Ascending aorta (tissue), 2 donors: ENCODE measurements at regions not wholly inside any gene's neighbourhood (a gene's known extent, or its start where the extent isn't known, plus 50 kb on each side); places are given as distances from the start of the nearest gene placed in this dataset.

Experiments
- DNase-seq, 2 donors: peaks; one replicate each; pipeline ENCODE4 v3.0.0-alpha.2; 2019; ENCODE audit warnings: low spot score in 2 of 2
- H3K27ac ChIP-seq, 2 donors: fragments of 200-600 bp; sonication (generic); one replicate each; pipeline ENCODE4 v1.5.1; 2016 to 2017; ENCODE audit warnings: mild to moderate bottlenecking in 1 of 2
- H3K27me3 ChIP-seq: fragments of 200-600 bp; sonication (generic); one replicate; pipeline ENCODE4 v1.5.1; 2017
- H3K36me3 ChIP-seq, 2 donors: fragments of 200-600 bp; sonication (generic); one replicate each; pipeline ENCODE4 v1.5.1; 2016
- H3K4me1 ChIP-seq, 2 donors: fragments of 200-600 bp; sonication (generic); one replicate each; pipeline ENCODE4 v1.5.1; 2016 to 2017; ENCODE audit warnings: mild to moderate bottlenecking in 1 of 2
- H3K4me3 ChIP-seq, 2 donors: fragments of 200-600 bp; sonication (generic); one replicate each; pipeline ENCODE4 v1.5.1; 2016 to 2017; ENCODE audit warnings: mild to moderate bottlenecking in 1 of 2
- H3K9me3 ChIP-seq, 2 donors: fragments of 200-600 bp; sonication (generic); one replicate each; pipeline ENCODE4 v1.5.1; 2016
- CTCF ChIP-seq, 3 experiments: fragments of 200-600 bp in 2 of 3; fragments of 450-650 bp in 1 of 3; sonication (generic) in 2 of 3; IDR thresholded peaks; one replicate each; pipeline ENCODE4 v1.5.1; 2016 to 2019; ENCODE audit warnings: antibody characterized with exemption in 3 of 3, mild to moderate bottlenecking in 1 of 3, moderate library complexity in 1 of 3
- intact Hi-C: fragments of 100-400 bp; cut with DNase I; formaldehyde crosslinking; loops from one replicate; pipeline ENCODE4 v1.15.1; 2023

GRCh38 chr12:111048991-111049390 lies 128.6 kb upstream of the MYL2 start:
- no peaks in the 10 kb centered on the region for H3K9me3 ChIP-seq
- intact Hi-C loops = no loop called here
- H3K27ac ChIP-seq = no peak overlapping the region
- H3K4me1 ChIP-seq = no peaks in the 10 kb centered on the region
- DNase-seq = no peak
- no peak for TF ChIP-seq CTCF (IDR thresholded peaks at IDR 0.05)
- no peaks in the 10 kb centered on the region for H3K36me3 ChIP-seq
- no peak overlapping the region for H3K4me3 ChIP-seq
- H3K27me3 ChIP-seq = no peaks in the 10 kb centered on the region

GRCh38 chr12:111046896-111047295 lies 126.5 kb upstream of the MYL2 start:
- H3K36me3 ChIP-seq = no peaks in the 10 kb centered on the region
- DNase-seq = no peak
- H3K27me3 ChIP-seq = no peaks in the 10 kb centered on the region
- H3K4me1 ChIP-seq = no peaks in the 10 kb centered on the region
- no peak overlapping the region for H3K4me3 ChIP-seq
- H3K27ac ChIP-seq = no peak overlapping the region
- H3K9me3 ChIP-seq = no peaks in the 10 kb centered on the region
- intact Hi-C loops = no loop called here
- TF ChIP-seq CTCF (IDR thresholded peaks at IDR 0.05) = no peak

GRCh38 chr12:111045941-111046340 lies 125.6 kb upstream of the MYL2 start:
- Histone ChIP-seq H3K27me3 (no peaks in the 10 kb centered on the region), H3K9me3 (no peaks in the 10 kb centered on the region), H3K4me1 (no peaks in the 10 kb centered on the region), H3K27ac (no peak overlapping the region), H3K4me3 (no peak overlapping the region), H3K36me3 (no peaks in the 10 kb centered on the region)
- intact Hi-C loops = no loop called here
- DNase-seq = no peak
- TF ChIP-seq CTCF (IDR thresholded peaks at IDR 0.05) = no peak

GRCh38 chr12:111041091-111041490 lies 120.7 kb upstream of the MYL2 start:
- no peaks in the 10 kb centered on the region for H3K36me3 ChIP-seq
- TF ChIP-seq CTCF (IDR thresholded peaks at IDR 0.05) = no peak
- no peak overlapping the region for H3K4me3 ChIP-seq
- no peaks in the 10 kb centered on the region for H3K4me1 ChIP-seq
- H3K27ac ChIP-seq = no peak overlapping the region
- intact Hi-C loops = no loop called here
- no peaks in the 10 kb centered on the region for H3K27me3 ChIP-seq
- H3K9me3 ChIP-seq = no peaks in the 10 kb centered on the region
- no peak for DNase-seq

DNA sequence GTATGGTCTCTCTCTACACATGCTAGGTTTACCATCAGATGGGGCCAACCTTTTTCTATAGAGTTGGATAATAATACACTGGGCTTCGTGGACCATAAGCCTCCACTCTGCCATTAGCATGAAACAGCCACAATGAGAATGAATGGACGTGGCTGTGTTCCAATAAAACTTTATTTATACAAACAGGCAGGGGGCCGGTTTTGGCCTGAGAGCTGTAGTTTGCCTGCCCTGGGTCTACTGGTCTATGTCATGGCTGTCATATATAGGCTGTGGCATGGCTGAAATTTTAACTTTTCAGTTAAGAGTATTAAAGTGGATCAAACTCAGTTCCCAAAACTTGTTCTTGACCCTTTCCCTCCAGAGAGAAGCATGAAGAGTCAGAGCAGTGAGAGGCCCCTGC lies 120.3 kb upstream of the MYL2 start:
- no peak for TF ChIP-seq CTCF (IDR thresholded peaks at IDR 0.05)
- intact Hi-C loops = no loop called here
- no peaks in the 10 kb centered on the region for H3K36me3 ChIP-seq
- H3K27me3 ChIP-seq = no peaks in the 10 kb centered on the region
- H3K4me3 ChIP-seq = no peak overlapping the region
- no peaks in the 10 kb centered on the region for H3K9me3 ChIP-seq
- no peak for DNase-seq
- H3K4me1 ChIP-seq = no peaks in the 10 kb centered on the region
- H3K27ac ChIP-seq = no peak overlapping the region

DNA sequence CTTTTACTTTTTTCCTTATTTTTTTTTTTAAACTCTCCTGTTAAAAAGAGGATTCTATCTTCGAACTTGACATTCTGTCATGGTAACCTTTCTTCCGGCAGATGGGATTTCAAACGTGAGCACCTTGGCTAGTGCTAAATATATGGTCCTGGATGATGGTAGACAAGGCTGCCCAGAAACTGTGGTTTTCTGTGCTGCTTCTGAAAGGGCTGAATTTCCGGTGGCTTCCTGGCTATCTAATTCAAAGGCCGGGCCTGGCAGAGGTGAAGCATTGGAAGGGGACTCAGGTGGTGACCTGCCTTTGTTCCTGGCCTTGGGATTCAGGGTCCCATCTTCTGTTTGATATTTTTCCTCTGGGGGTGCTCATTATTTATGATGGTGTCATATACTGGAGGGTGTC lies 118.6 kb upstream of the MYL2 start:
- intact Hi-C loops = no loop called here
- Histone ChIP-seq H3K27ac (no peak overlapping the region), H3K27me3 (no peaks in the 10 kb centered on the region), H3K9me3 (no peaks in the 10 kb centered on the region), H3K36me3 (no peaks in the 10 kb centered on the region), H3K4me1 (no peaks in the 10 kb centered on the region), H3K4me3 (no peak overlapping the region)
- no peak for TF ChIP-seq CTCF (IDR thresholded peaks at IDR 0.05)
- no peak for DNase-seq
